ENCODE measurements at regions not wholly inside any gene's neighbourhood (a gene's known extent, or its start where the extent isn't known, plus 50 kb on each side); places are given as distances from the start of the nearest gene placed in this dataset.
A peak's percentile ranks its signal among the peaks of the same experiment; 100 is the strongest.
"Not testable (repeated sequence)": the region's sequence is repeated elsewhere in the genome, so short reads cannot be mapped to it uniquely, and the experiment has no call there.

GRCh38 chr7:29623973-29624372 is 60.3 kb downstream of the PRR15 start:
- no peaks in the 10 kb centered on the region for H3K9me3 ChIP-seq
- DNase-seq: no peak
- H3K4me3 ChIP-seq: no peak overlapping the region
- 57 to 61% methylated on average over 2 of the region's 2 CpGs for WGBS, 2 donors
- TF ChIP-seq CTCF (IDR thresholded peaks at IDR 0.05): no peak
- TF ChIP-seq POLR2A (IDR thresholded peaks at IDR 0.05): no peak
- H3K4me1 ChIP-seq: no peaks in the 10 kb centered on the region
- no peaks in the 10 kb centered on the region for H3K36me3 ChIP-seq (replicated peaks in 1 of 2; ENCODE audit: insufficient read depth in 1 of 2, low read depth in 2 of 2)
- H3K27ac ChIP-seq: no peak overlapping the region
- intact Hi-C loops (cut with DNase I): no loop called here
- peaks cover 0 to 3% of the 10 kb centered on the region in 2 donors for H3K27me3 ChIP-seq
- ATAC-seq: no peak

DNA sequence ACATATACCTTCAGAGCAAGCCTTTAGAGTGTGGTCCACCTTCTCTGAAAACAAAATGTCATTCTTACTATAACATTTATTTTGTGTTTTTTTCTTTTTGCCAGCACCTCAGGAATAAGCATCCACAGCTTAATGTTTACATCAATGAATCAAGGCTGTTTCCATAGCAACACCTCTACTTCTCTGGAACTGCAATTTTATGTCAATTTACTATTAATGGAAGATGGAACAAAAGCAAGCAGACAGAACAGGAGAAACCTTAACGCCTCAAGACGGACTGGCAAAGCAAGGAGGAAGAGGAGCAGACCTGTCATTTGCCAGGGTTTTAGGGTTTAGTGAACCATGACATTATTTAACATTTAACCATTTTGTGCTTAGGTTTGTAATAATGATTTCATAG is 63.1 kb downstream of the PRR15 start:
- DNase-seq (no peak), ATAC-seq (no peak)
- Histone ChIP-seq H3K36me3 (replicated peaks in 1 of 2; ENCODE audit: insufficient read depth in 1 of 2, low read depth in 2 of 2) (no peaks in the 10 kb centered on the region), H3K4me3 (no peak overlapping the region), H3K27me3 (peaks cover 0 to 3% of the 10 kb centered on the region in 2 donors), H3K27ac (no peak overlapping the region), H3K9me3 (no peaks in the 10 kb centered on the region), H3K4me1 (no peaks in the 10 kb centered on the region)
- TF ChIP-seq POLR2A (IDR thresholded peaks at IDR 0.05): no peak
- intact Hi-C loops (cut with DNase I): no loop called here
- 50 to 55% methylated on average over 2 of the region's 2 CpGs for WGBS, 2 donors

DNA sequence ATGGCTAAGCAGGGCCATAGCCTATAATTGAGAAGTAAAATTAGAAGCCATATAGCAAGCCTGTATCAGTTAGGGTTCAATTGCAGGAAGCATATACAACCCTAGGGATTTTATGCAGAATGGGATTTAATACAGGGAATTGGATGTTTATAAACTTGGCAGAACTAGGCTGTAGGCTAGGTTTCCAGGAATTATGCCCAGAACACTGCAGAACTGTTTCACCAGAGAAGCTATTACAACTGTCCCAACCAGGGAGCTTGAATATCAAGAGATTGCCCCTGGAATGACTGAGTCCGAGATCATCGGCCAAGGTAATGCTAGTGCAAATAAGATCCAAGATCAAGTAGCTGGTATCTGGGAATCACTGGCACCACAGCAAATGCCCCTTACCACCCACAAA is 64.0 kb downstream of the PRR15 start:
- H3K4me3 ChIP-seq: no peak overlapping the region
- no peak for DNase-seq
- no peak overlapping the region for H3K27ac ChIP-seq
- ATAC-seq: no peak
- H3K4me1 ChIP-seq: no peaks in the 10 kb centered on the region
- intact Hi-C loops (cut with DNase I): no loop called here
- H3K9me3 ChIP-seq: no peaks in the 10 kb centered on the region
- H3K27me3 ChIP-seq: peaks cover 0 to 3% of the 10 kb centered on the region in 2 donors
- H3K36me3 ChIP-seq (replicated peaks in 1 of 2; ENCODE audit: insufficient read depth in 1 of 2, low read depth in 2 of 2): no peaks in the 10 kb centered on the region
- WGBS, 2 donors: 69 to 78% methylated on average over 2 of the region's 2 CpGs
- TF ChIP-seq CTCF (IDR thresholded peaks at IDR 0.05): no peak
- no peak for TF ChIP-seq POLR2A (IDR thresholded peaks at IDR 0.05)

GRCh38 chr7:29629507-29629906 is 65.9 kb downstream of the PRR15 start:
- H3K4me1 ChIP-seq: no peaks in the 10 kb centered on the region
- 88 to 89% methylated on average over 3 of the region's 3 CpGs for WGBS, 2 donors
- ATAC-seq (no peak), DNase-seq (no peak)
- H3K27ac ChIP-seq: no peak overlapping the region
- no peaks in the 10 kb centered on the region for H3K9me3 ChIP-seq
- no peak overlapping the region for H3K4me3 ChIP-seq
- TF ChIP-seq POLR2A (IDR thresholded peaks at IDR 0.05): no peak
- H3K27me3 ChIP-seq: no peaks in the 10 kb centered on the region
- intact Hi-C loops (cut with DNase I): no loop called here
- no peaks in the 10 kb centered on the region for H3K36me3 ChIP-seq (replicated peaks in 1 of 2; ENCODE audit: insufficient read depth in 1 of 2, low read depth in 2 of 2)

- ATAC-seq (peak; percentile 56), DNase-seq (peak in 3 of 4 donors; percentile 21 to 26 (median 25))
- H3K4me1 ChIP-seq; H3K9me3 ChIP-seq; H3K27ac ChIP-seq; H3K27me3 ChIP-seq; H3K4me3 ChIP-seq; intact Hi-C loops (cut with DNase I); H3K36me3 ChIP-seq (replicated peaks in 1 of 2; ENCODE audit: insufficient read depth in 1 of 2, low read depth in 2 of 2): not testable (repeated sequence)
- 12% methylated on average over 4 to 5 of the region's 5 CpGs for WGBS, 2 donors
- TF ChIP-seq CTCF (IDR thresholded peaks at IDR 0.05): peak in 6 of 7 experiments; percentile 18 to 58 (median 38)
Measured at GRCh38 chr7:29635067-29636008, 71.7 kb downstream of the PRR15 start.

DNA sequence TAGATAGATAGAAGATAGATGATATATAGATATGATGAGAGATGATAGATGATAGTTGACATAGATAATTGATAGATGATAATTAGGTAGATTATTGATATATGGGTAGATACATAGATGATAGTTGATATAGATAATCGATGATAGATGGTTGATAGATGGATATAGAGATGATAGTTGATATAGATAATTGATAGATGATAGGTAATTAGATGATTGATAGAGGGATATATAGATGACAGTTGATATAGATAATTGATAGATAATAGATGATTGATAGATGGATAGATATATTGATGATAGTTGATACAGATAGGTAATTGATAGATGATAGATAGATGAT is 72.3 kb downstream of the PRR15 start:
- Histone ChIP-seq H3K27me3 (no peaks in the 10 kb centered on the region), H3K9me3 (no peaks in the 10 kb centered on the region), H3K4me1 (no peaks in the 10 kb centered on the region), H3K36me3 (replicated peaks in 1 of 2; ENCODE audit: insufficient read depth in 1 of 2, low read depth in 2 of 2) (no peaks in the 10 kb centered on the region), H3K27ac (no peak overlapping the region), H3K4me3 (no peak overlapping the region)
- WGBS, 2 donors: 26 to 42% methylated on average over 1 of the region's 1 CpG
- intact Hi-C loops (cut with DNase I): no loop called here
- DNase-seq (no peak), ATAC-seq (no peak)
- TF ChIP-seq CTCF (IDR thresholded peaks at IDR 0.05) (no peak), POLR2A (IDR thresholded peaks at IDR 0.05) (no peak)
